ENCODE measurements at regions not wholly inside any gene's neighbourhood (a gene's known extent, or its start where the extent isn't known, plus 50 kb on each side); places are given as distances from the start of the nearest gene placed in this dataset.

- no peak for DNase-seq
Measured at GRCh38 chr15:36499412-36500389, 79.7 kb upstream of the CDIN1 start.

DNA sequence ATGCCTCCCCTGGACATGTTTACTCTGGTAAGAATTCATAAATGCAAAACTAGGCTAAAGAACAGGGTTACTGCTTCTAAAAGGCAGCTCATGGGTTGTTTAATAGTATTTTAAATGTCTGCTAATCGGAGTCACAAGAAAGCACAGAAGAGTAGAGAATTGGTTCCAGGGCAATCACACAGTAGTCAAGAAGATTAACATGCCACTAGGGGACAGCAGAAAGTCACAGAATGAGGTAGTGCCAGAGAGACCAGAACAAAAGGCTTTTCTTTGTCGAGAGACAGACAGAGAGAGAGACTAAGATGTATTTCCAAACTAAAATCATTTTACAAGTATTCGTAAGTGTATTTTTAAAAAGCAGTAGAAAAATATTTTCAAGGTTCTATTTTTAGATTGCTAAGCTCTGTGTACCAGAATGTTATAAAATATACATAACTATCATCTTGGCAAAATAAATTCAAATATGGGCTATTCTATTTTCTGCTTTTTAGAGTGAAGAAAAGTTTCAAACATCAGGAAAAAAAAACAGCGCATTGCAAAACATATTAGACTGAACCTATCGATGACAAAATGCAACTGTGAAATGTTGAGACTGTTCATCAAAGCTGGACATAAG is 78.3 kb upstream of the CDIN1 start:
- DNase-seq, result peak; percentile 39

DNA sequence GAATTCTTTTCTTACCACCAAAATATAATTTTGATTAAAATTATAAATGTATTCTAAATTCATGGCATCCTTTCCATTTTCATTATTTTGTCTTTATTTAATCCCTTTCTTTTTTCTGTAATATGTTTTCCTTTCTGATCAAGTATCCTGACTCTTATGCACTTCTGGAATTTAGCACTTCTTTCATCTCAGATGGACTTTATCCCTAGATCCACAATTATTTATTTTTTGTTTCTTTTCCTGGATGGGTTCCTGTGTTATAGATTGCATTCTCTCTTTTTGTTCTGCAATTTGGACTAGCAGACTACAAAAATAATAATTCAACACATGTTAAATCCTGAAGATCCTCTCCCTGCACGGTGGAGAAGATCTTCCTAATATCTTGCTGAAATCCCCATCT is 76.9 kb upstream of the CDIN1 start:
- DNase-seq, result no peak

GRCh38 chr15:36506733-36507356 is 72.6 kb upstream of the CDIN1 start:
- no peak for DNase-seq

DNA sequence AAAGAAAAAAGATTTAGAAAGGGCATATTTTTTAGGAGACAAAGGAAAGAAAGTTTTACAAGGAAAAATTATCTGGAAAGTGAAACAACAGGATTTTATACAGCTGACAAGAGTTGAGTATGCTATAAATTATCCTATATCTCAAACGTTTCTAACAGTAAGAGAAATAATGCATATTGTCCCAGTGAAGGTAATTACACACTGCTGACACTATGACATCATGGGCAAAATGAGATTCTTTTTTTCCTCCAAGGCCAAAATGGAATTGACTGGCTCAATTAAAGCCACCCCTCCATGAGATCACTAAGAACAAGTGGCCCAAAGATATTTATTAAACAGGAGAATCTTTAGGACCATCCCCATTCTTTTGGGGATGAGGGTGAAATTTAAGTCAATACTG is 72.0 kb upstream of the CDIN1 start:
- no peak for DNase-seq

- DNase-seq, result no peak
Measured at GRCh38 chr15:36511594-36511993, 67.8 kb upstream of the CDIN1 start.

- DNase-seq, result no peak
Measured at GRCh38 chr15:36517758-36518157, 61.7 kb upstream of the CDIN1 start.

- DNase-seq, result no peak
Measured at GRCh38 chr15:36519067-36519466, 60.4 kb upstream of the CDIN1 start.

DNA sequence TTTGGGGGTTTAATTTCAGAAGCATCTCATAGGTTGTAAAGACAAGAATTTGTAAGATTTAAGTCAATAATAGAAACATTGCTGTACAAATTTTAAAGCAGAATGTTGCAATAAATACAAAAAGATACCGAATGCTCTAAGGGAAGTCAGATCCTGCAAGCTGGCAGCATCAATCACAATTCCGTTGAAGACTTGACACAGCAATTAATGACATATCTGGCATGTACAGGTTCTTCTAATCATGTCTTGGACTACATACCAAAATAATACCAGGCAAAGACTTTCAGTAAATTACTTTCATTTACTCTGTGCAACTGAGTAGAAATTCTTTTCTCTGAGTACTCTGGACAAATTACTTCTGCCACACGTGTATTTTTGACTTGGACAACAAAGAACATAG is 54.0 kb upstream of the CDIN1 start:
- DNase-seq, result no peak

DNA sequence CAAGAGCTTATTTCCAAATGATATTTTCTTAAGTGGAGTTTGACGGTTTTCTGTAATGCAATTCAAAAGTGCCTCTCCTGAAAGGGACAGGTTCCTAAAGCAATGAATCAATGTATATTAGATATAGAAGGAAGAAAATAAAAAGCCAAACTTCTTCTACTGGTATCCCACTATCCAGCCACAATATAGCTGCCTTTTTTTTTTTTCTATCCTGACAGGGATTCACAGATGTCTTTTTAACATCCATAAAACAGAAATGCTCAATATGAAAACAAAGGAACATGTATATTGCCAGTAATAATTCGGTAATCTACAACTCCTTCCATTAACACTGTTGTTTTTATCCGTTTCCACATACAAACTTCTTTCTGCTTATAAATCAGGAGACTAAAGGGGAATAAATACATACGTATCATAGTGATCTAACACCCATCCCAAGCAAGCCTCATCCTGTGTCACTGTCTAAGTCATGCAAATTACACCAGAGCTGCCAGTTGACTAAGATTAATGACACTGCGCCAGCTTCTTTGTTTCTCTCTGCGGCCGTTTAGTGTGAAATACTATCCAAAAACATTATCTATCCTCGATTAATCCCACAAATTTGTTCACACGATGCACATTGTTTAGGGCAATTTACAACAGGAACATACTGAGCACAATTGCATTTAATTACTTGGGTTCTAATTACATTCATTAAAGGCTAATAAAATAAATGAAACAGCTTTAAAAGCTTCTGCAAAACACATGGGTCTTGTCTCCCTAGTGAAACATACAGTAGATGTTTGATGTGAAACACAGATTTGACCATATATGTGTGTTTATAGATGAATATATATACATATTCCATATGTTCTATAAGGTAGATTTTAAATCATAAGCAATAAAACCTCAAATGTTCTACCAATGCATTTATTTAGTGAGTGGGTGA is 51.9 kb upstream of the CDIN1 start:
- DNase-seq, result peak; percentile 57

DNA sequence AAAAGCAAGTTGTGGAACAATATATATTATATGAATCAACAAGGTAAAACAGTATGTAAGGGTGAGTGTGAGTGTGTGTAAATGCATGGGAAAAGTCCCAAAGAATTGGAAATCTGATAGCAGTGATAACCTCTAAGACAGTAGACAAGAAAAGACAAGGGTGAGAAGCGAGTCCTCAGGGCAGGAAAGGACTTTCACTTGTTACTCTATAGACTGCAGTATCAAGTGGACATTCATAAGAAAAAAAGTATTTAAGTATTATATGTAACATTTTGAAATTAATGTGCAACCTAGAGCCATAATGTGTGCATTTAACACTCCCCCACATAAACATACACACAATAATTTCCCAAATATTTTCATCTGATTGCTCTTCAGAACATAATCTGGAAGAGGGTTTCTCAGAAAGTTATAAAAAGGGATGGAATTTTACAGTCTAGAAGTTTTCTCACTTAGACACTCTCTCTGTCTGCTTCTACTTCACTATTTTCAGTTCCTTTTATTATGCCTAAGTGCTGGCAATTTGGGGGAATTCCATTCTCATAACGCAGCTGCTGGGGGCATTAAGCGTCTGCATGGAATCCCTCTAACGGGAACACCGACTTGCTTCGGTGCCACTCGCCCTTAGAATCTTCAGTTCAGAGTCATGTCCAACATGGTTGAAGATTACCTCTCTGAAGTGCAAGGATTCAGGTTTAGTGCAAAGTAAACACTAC is 50.0 kb upstream of the CDIN1 start:
- DNase-seq, result no peak

Data from NCI-H2171 (cell line).